NCI-H2227 (cell line): ENCODE measurements at regions not wholly inside any gene's neighbourhood (a gene's known extent, or its start where the extent isn't known, plus 50 kb on each side); places are given as distances from the start of the nearest gene placed in this dataset.
A peak's percentile ranks its signal among the peaks of the same experiment; 100 is the strongest.

ENCODE experiments used
- DNase-seq: peaks from one replicate; lab custom pipeline; 2025; ENCODE audit not compliant: unreplicated experiment; lab: John Stamatoyannopoulos, UW

DNA sequence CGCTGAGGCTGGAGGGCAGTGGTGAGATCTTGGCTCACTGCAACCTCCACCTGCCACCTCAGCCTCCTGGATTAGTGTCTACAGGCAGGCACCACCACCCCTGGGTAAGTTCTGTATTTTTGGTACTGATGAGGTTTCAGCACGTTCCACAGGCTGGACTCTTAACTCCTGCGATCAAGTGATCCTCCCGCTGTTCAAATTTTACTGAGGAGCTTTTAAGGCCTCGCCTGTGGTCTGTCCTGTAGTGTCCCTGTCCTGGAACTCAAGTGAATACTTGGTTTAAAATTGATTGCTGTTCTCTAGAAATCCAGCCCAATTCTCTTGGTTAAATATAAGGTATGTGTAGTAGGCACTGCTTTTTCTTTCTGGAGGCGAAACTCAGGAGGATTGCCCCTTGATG, 65.2 kb downstream of the DPRX start:
- DNase-seq, result peak; percentile 28

GRCh38 chr19:53703361-53703760, 71.6 kb downstream of the DPRX start:
- DNase-seq, result no peak

GRCh38 chr19:53704011-53704410, 72.2 kb downstream of the DPRX start:
- DNase-seq, result no peak

GRCh38 chr19:53707278-53707677, 75.5 kb downstream of the DPRX start:
- no peak for DNase-seq

DNA sequence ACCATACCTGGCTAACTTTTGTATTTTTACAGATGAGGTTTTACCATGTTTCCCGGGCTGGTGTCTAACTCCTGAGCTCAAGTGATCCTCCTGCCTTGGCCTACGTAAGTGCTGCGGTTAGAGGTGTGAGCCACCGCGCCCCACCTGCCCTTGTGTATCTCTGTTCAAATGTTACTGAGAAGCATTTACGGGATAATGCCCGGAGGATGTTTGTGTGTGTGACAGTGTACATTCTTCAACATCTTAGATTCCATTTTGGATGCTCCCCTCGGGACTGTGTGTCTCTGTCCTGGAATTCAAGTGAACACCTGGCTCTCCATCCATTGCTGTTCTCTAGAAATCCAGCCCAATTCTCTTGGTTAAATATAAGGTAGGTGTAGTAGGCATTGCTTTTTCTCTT, 93.7 kb downstream of the NLRP12 start:
- no peak for DNase-seq
